Mesendoderm (in vitro differentiated cells): ENCODE measurements at regions not wholly inside any gene's neighbourhood (a gene's known extent, or its start where the extent isn't known, plus 50 kb on each side); places are given as distances from the start of the nearest gene placed in this dataset.
"Not testable (repeated sequence)": the region's sequence is repeated elsewhere in the genome, so short reads cannot be mapped to it uniquely, and the experiment has no call there.

Experiments used
- DNase-seq: peaks from one replicate; pipeline ENCODE4 v3.0.0; 2013
- H2AK5ac ChIP-seq: 2 replicates; pipeline ENCODE4 v1.6.1; 2013; ENCODE audit warnings: low read length, inconsistent platforms
- H2BK120ac ChIP-seq: 2 replicates; pipeline ENCODE4 v1.6.1; 2013; ENCODE audit warnings: low read depth, mild to moderate bottlenecking, low read length, moderate library complexity, mixed read lengths
- H2BK15ac ChIP-seq: replicated peaks from 2 replicates; pipeline ENCODE4 v1.6.1; 2013; ENCODE audit warnings: low read depth, mild to moderate bottlenecking, moderate library complexity
- H2BK5ac ChIP-seq: 2 replicates; pipeline ENCODE4 v1.6.1; 2013; ENCODE audit warnings: low read length, inconsistent platforms
- H3K18ac ChIP-seq: 2 replicates; pipeline ENCODE4 v1.6.1; 2013; ENCODE audit warnings: mild to moderate bottlenecking, low read length, mixed read lengths
- H3K23ac ChIP-seq: one replicate; pipeline ENCODE4 v1.6.1; 2013; ENCODE audit warnings: low read length
- H3K27ac ChIP-seq: 2 replicates; pipeline ENCODE4 v1.5.1; 2013; ENCODE audit warnings: low read depth, mild to moderate bottlenecking, inconsistent platforms, low read length, moderate library complexity
- H3K27me3 ChIP-seq: 2 replicates; pipeline ENCODE4 v1.6.1; 2013; ENCODE audit warnings: low read length, control low read depth, mild to moderate bottlenecking, inconsistent platforms; ENCODE audit not compliant: insufficient read depth, poor library complexity
- H3K36me3 ChIP-seq: 2 replicates; pipeline ENCODE4 v1.6.1; 2013; ENCODE audit warnings: low read length, inconsistent platforms; ENCODE audit not compliant: control insufficient read depth, insufficient read depth
- H3K4ac ChIP-seq: one replicate; pipeline ENCODE4 v1.6.1; 2013; ENCODE audit warnings: low read depth, mild to moderate bottlenecking, low read length, moderate library complexity
- H3K4me1 ChIP-seq: 2 replicates; pipeline ENCODE4 v1.6.1; 2013; ENCODE audit warnings: low read depth, low read length, inconsistent platforms; ENCODE audit not compliant: control insufficient read depth
- H3K4me2 ChIP-seq: 2 replicates; pipeline ENCODE4 v1.6.1; 2013; ENCODE audit warnings: low read length
- H3K4me3 ChIP-seq: 2 replicates; pipeline ENCODE4 v1.5.1; 2013; ENCODE audit warnings: mild to moderate bottlenecking, low read length
- H3K56ac ChIP-seq: one replicate; pipeline ENCODE4 v1.6.1; 2013; ENCODE audit warnings: low read length
- H3K79me1 ChIP-seq: 2 replicates; pipeline ENCODE4 v1.6.1; 2013; ENCODE audit warnings: low read length, inconsistent platforms
- H3K79me2 ChIP-seq: 2 replicates; pipeline ENCODE4 v1.6.1; 2013; ENCODE audit warnings: mild to moderate bottlenecking, low read length; ENCODE audit not compliant: control insufficient read depth, insufficient read depth
- H3K9ac ChIP-seq: 2 replicates; pipeline ENCODE4 v1.6.1; 2013; ENCODE audit warnings: low read length, inconsistent platforms
- H4K5ac ChIP-seq: one replicate; pipeline ENCODE4 v1.6.1; 2013; ENCODE audit warnings: low read length
- H4K8ac ChIP-seq: one replicate; pipeline ENCODE4 v1.6.1; 2013; ENCODE audit warnings: low read depth, mild to moderate bottlenecking, control low read depth, low read length, moderate library complexity
- WGBS: extraction: QIAGEN DNeasy Blood & Tissue Kit; methylation state at CpG from one replicate; pipeline ENCODE4 v1.1.7; 2013; ENCODE audit warnings: low lambda C conversion rate, missing lambda C conversion rate; ENCODE audit not compliant: insufficient coverage; ENCODE audit errors: extremely low coverage; 5-methylcytosine and 5-hydroxymethylcytosine counted together

DNA sequence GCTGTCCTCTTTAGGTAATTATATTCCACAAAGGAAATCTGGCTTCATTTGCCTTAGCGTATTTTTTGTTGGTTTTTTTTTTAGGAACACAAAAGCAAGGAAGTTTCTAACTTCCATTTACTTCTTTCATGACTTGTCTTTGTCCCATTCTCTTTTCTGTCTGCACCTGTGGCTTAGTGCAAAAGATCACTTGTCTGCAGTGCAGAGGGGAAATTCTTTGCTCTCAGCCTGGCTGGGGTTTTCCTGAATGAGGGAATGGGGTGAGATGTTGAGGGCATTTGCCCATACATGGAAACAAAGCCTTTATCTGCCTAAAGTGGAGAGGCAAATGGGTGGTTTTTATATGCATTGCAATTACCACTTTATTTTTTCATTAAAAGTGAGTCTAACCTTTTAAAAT is 361.1 kb upstream of the IGFBP3 start:
- H3K4me2 ChIP-seq = no peak overlapping the region
- no peaks in the 10 kb centered on the region for H3K27me3 ChIP-seq
- H3K79me1 ChIP-seq = no peaks in the 10 kb centered on the region
- no peak overlapping the region for H2BK120ac ChIP-seq
- no peak overlapping the region for H3K56ac ChIP-seq
- no peak overlapping the region for H3K27ac ChIP-seq
- H3K18ac ChIP-seq = no peak overlapping the region
- H3K9ac ChIP-seq = no peak overlapping the region
- no peak overlapping the region for H2BK5ac ChIP-seq
- WGBS = no CpG with 5 or more reads among the region's 1 CpG
- no peaks in the 10 kb centered on the region for H3K79me2 ChIP-seq
- no peak overlapping the region for H3K4ac ChIP-seq
- H3K23ac ChIP-seq = no peak overlapping the region
- no peaks in the 10 kb centered on the region for H3K4me1 ChIP-seq
- H2AK5ac ChIP-seq = no peak overlapping the region
- H2BK15ac ChIP-seq = no peak overlapping the region
- DNase-seq = peak; percentile 16
- no peaks in the 10 kb centered on the region for H3K36me3 ChIP-seq
- H4K8ac ChIP-seq = no peak overlapping the region
- no peak overlapping the region for H3K4me3 ChIP-seq
- no peak overlapping the region for H4K5ac ChIP-seq

DNA sequence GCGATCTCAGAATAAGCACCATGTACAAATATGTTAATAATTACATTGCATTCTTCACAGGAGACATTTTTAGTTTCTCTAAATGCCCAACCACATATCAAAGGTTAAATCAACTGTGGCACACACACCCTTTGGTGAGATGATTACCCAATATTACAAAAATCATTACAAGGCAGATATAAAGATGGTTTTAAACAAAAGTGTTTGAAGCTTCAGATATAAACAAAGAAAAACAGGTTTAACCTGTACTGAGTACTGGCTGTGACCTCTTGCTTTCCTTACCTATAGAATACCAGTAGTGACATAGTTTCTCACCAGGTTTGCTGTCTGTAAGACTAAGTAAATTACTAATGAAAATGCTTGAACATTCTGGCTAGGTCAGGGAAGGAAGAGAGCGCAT is 360.0 kb upstream of the IGFBP3 start:
- H3K27ac ChIP-seq = no peak overlapping the region
- no peak overlapping the region for H3K4ac ChIP-seq
- H3K56ac ChIP-seq = no peak overlapping the region
- H3K23ac ChIP-seq = no peak overlapping the region
- DNase-seq = no peak
- H2BK5ac ChIP-seq = no peak overlapping the region
- H4K5ac ChIP-seq = no peak overlapping the region
- no CpG with 5 or more reads among the region's 2 CpGs for WGBS
- no peaks in the 10 kb centered on the region for H3K36me3 ChIP-seq
- H2BK120ac ChIP-seq = no peak overlapping the region
- H2BK15ac ChIP-seq = no peak overlapping the region
- no peaks in the 10 kb centered on the region for H3K79me1 ChIP-seq
- H3K18ac ChIP-seq = no peak overlapping the region
- no peak overlapping the region for H3K9ac ChIP-seq
- no peak overlapping the region for H3K4me2 ChIP-seq
- H3K79me2 ChIP-seq = no peaks in the 10 kb centered on the region
- no peak overlapping the region for H2AK5ac ChIP-seq
- no peaks in the 10 kb centered on the region for H3K4me1 ChIP-seq
- H3K4me3 ChIP-seq = no peak overlapping the region
- no peaks in the 10 kb centered on the region for H3K27me3 ChIP-seq
- no peak overlapping the region for H4K8ac ChIP-seq

DNA sequence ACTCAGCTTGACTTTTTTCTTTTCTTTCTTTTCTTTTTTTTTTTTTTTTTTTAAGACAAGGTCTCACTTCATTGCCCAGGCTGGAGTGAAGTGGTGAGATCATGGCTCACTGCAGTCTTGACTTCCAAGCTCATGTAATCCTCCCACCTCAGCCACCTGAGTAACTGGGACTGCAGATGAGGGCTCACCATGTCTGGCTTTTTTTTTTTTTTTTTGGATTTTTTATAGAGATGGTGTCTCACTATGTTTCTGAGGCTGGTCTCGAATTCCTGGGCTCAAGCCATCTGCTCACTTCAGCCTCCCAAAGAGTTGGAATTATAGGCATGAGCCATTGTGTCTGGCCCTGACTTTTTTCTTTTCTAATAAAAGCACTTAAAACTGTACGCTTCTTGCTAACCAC is 358.2 kb upstream of the IGFBP3 start:
- Histone ChIP-seq H2BK15ac (no peak overlapping the region), H3K56ac (no peak overlapping the region), H2BK120ac (no peak overlapping the region), H3K4me2 (no peak overlapping the region), H4K5ac (no peak overlapping the region), H3K9ac (no peak overlapping the region), H3K36me3 (no peaks in the 10 kb centered on the region), H3K4me3 (no peak overlapping the region), H3K23ac (no peak overlapping the region), H3K27me3 (no peaks in the 10 kb centered on the region), H3K79me2 (no peaks in the 10 kb centered on the region), H3K4ac (no peak overlapping the region), H3K18ac (no peak overlapping the region), H4K8ac (no peak overlapping the region), H2AK5ac (no peak overlapping the region), H3K4me1 (no peaks in the 10 kb centered on the region), H2BK5ac (no peak overlapping the region), H3K27ac (no peak overlapping the region), H3K79me1 (no peaks in the 10 kb centered on the region)
- no CpG with 5 or more reads among the region's 2 CpGs for WGBS
- DNase-seq = no peak

DNA sequence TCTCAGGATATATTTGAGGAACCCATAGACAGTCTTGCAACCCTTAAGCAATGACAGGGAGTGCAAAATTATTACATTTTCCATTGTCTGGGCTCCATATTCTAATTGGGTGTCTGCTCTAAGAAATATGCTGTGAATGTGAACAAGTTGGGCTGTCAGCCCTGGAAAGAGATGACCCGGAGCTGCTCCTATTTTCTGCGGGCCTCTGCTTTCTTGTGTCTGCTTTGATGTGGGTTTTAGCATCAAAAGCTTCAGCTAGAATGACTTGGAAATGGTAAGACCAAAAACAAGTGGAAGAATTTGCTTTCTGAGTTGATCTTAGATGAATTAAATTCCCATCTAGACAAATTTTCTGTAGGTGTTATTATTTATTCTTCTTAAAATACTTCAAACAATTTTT is 343.6 kb upstream of the IGFBP3 start:
- no peaks in the 10 kb centered on the region for H3K36me3 ChIP-seq
- no peak overlapping the region for H2AK5ac ChIP-seq
- no peak overlapping the region for H3K4ac ChIP-seq
- H3K9ac ChIP-seq = no peak overlapping the region
- H3K18ac ChIP-seq = no peak overlapping the region
- H2BK15ac ChIP-seq = no peak overlapping the region
- H2BK120ac ChIP-seq = no peak overlapping the region
- WGBS = no CpG with 5 or more reads among the region's 2 CpGs
- H3K79me2 ChIP-seq = no peaks in the 10 kb centered on the region
- H3K56ac ChIP-seq = no peak overlapping the region
- no peaks in the 10 kb centered on the region for H3K4me1 ChIP-seq
- H3K79me1 ChIP-seq = no peaks in the 10 kb centered on the region
- H3K4me3 ChIP-seq = no peak overlapping the region
- H3K27ac ChIP-seq = no peak overlapping the region
- no peak overlapping the region for H2BK5ac ChIP-seq
- no peak overlapping the region for H3K23ac ChIP-seq
- no peak for DNase-seq
- H4K5ac ChIP-seq = no peak overlapping the region
- no peak overlapping the region for H3K4me2 ChIP-seq
- no peaks in the 10 kb centered on the region for H3K27me3 ChIP-seq
- H4K8ac ChIP-seq = no peak overlapping the region

DNA sequence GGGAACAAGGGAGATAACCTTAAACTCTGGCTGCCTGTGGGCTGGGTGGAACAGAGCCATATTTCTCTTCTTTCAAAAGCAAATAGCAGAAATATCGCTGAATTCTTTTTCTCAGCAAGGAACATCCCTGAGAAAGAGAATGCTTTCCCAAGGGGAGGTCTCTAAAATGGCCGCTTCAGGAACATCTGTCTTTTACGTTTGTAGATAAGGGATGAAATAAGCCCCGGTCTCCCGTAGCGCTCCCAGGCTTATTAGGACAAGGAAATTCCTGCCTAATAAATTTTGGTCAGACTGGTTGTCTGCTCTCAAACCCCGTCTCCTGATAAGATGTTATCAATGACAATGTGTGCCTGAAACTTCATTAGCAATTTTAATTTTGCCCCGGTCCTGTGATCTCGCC is 340.6 kb upstream of the IGFBP3 start:
- not testable (repeated sequence) for H3K4me2 ChIP-seq, H3K9ac ChIP-seq, H2BK120ac ChIP-seq, H3K27me3 ChIP-seq, H3K23ac ChIP-seq, H3K79me1 ChIP-seq, H3K4me1 ChIP-seq, H3K4me3 ChIP-seq, H3K4ac ChIP-seq, H4K8ac ChIP-seq, H3K27ac ChIP-seq, H3K36me3 ChIP-seq, H2AK5ac ChIP-seq, H2BK5ac ChIP-seq, H3K79me2 ChIP-seq, DNase-seq, H3K18ac ChIP-seq, H2BK15ac ChIP-seq, H3K56ac ChIP-seq, H4K5ac ChIP-seq
- WGBS = no CpG with 5 or more reads among the region's 9 CpGs

DNA sequence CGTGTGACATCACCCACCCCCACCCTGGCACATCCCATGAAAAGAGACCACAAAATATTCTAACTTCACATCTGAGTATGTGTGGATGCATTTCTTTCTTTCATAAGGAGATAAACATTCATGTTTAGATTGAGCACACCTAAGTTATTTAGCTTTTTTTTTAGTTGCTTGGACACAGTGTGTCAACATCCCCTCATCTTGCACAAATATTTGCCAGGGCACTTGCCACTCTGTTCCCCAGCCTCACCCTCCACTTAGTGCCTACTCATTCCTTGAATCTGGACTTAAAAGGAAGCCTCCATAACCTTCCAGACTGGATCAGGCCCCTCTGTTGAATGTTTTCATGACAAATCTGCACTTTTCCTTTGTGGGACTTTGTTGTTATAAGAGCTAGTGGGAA is 338.9 kb upstream of the IGFBP3 start:
- H4K5ac ChIP-seq = no peak overlapping the region
- no peaks in the 10 kb centered on the region for H3K4me1 ChIP-seq
- no peak overlapping the region for H3K4ac ChIP-seq
- no peak overlapping the region for H3K27ac ChIP-seq
- no peak overlapping the region for H3K4me2 ChIP-seq
- H3K4me3 ChIP-seq = no peak overlapping the region
- H3K36me3 ChIP-seq = no peaks in the 10 kb centered on the region
- WGBS = no CpG with 5 or more reads among the region's 1 CpG
- H3K79me2 ChIP-seq = no peaks in the 10 kb centered on the region
- no peaks in the 10 kb centered on the region for H3K79me1 ChIP-seq
- H2BK5ac ChIP-seq = no peak overlapping the region
- H2AK5ac ChIP-seq = no peak overlapping the region
- no peak for DNase-seq
- no peak overlapping the region for H3K23ac ChIP-seq
- H2BK15ac ChIP-seq = no peak overlapping the region
- H4K8ac ChIP-seq = no peak overlapping the region
- H3K27me3 ChIP-seq = no peaks in the 10 kb centered on the region
- H2BK120ac ChIP-seq = no peak overlapping the region
- H3K9ac ChIP-seq = no peak overlapping the region
- no peak overlapping the region for H3K18ac ChIP-seq
- H3K56ac ChIP-seq = no peak overlapping the region
